Right renal pelvis (tissue), 4 donors: ENCODE measurements at regions not wholly inside any gene's neighbourhood (a gene's known extent, or its start where the extent isn't known, plus 50 kb on each side); places are given as distances from the start of the nearest gene placed in this dataset.

ENCODE experiments used
- DNase-seq, 4 donors: peaks; one replicate each; pipeline ENCODE4 v3.0.0-alpha.2; 2013; ENCODE audit warnings: low read depth in 4 of 4, low spot score in 3 of 4, missing footprints in 1 of 4

DNA sequence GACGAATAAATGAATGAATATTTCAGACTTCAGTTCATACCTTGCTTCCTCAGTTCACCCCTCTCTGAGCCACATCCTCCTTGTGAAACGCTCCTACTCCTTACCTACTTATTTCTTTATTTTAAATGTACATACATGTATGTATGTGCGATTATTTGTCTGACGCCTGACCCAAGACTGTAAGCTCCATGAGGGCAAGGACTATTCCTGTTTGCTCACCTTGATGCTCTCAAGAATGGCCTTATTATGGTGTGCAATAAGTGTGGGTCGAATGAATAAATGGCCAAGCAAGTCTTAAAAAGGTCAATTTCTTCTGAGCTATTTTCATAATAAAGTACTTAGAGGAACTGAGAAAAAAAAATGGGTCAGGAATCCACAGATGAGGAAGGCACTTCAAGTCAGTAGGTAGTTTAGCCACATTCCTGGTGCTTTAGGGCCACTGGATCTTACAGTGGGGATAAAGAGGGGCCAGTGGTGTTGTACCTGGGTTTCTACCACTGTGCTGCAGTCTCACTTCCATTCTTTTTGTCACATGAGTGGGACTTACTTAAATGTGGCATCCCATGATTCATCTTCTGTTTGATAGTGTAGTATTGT, 74.7 kb downstream of the SDC1 start:
- no peak for DNase-seq

DNA sequence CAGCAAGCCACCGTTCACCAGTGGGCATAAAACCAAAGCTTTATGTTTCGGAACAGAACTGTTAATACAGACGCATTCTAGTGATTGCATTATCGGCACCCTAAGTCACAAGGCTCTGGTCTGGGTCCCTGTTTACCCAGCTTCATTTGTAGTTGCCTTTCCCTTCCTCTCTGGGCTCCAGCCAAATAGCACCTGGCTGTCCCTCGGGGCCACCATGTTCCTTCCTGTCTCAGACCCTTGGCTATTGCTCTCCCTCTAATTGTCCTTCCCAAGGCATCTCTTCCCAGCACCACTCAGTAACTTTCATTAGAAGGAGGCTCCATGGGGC, 75.3 kb downstream of the SDC1 start:
- no peak for DNase-seq

- peak in 1 of 4 donors; percentile 41 for DNase-seq
Observed at GRCh38 chr2:20148923-20149702, 75.8 kb downstream of the SDC1 start.

- no peak for DNase-seq
Observed at GRCh38 chr2:20148426-20148922, 76.5 kb downstream of the SDC1 start.

DNA sequence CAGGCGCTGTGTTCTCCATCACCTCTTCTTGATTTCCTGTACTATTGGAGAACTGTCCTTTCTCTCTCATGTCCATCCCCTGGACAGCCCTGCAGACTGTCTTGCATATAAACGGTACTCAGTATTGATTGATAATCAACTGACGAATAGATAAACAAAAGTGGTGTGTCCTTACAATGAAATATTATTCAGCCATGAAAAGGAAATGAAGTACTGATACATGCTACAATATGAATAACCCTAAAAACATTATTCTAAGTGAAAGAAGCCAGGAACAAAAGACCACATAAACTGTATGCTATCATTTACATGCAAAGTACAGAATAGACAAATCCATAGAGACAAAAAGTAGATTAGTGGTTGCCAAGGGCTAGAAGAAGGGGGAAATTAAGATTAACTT, 77.6 kb downstream of the SDC1 start:
- DNase-seq, result no peak

GRCh38 chr2:20146401-20146800, 78.5 kb downstream of the SDC1 start:
- no peak for DNase-seq

DNA sequence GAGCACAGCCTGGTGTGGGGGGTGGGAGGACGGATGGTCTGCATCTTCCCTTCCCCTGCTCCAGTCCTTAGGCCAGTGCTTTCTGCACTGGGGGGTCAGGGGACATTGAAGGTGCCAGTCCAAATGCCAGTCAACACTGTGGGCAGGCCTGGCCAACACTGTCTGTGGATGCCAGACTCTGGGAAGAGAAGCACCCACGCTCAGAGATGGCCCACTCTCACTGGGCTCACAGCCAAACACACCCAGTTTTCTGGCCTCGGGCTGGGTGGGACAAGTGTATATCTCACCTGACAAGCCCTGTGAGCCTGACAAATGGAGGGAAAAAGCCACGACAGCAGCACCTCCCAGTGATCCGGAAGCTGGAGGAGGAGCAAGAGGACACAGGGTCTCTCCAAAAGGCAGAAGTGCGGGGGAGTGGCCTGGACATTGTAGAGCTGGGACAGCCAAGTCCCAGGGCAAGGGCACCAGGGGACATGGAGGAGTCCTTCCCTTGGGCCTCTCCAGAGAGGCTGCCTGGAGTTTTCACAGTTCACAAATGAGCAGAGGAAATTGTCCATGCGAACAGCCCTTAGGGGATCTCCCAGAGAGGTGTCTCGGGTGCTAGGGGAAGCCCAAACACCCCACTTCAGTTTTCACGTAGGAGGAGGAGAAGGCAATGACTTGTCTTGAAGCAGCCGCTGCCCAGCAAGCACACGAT, 79.3 kb downstream of the SDC1 start:
- peak in 1 of 4 donors; percentile 30 for DNase-seq

DNA sequence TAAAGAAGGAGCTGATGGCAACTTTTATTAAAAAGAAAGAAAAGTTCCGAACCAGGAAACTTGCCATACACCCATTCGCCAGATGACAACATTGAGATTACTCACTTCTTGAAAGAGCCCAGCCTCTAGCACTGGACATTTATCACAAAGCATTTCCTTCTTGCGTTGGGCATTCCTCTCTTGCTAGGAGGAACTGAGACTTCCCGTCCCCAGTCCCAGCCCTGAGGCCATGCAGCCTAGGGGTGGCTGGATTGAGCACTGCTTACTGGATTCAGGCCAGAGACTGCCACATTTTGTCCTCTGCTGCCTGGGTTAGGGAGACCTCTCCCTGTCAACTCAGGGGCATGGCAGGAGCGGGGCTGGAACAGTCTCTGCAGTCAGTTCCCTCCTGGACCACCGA, 80.1 kb downstream of the SDC1 start:
- DNase-seq, result no peak

GRCh38 chr2:20144196-20144595, 80.7 kb downstream of the SDC1 start:
- DNase-seq, result no peak

GRCh38 chr2:20143263-20143662, 81.7 kb downstream of the SDC1 start:
- DNase-seq, result no peak

DNA sequence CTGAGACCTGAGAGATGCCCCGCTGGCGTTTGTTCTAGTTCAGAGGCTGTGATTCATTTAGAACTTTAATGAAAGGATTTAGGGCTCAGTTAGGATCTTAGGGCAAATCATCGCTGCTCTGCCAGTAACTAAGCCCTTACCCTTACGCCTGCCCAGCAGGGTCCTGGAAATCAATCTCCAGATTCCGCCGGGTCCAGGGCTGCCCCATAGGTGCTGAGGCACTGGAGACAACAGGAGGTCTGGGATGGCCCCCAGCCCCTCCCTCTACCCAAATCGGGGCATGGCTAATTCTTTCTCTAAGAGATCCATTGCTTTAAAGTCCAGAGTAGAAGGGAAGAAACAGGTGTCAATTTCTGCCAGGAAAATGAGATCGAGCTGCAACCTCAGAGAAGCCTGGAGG, 83.1 kb downstream of the SDC1 start:
- DNase-seq, result no peak

GRCh38 chr2:20141056-20141762, 83.7 kb downstream of the SDC1 start:
- no peak for DNase-seq

GRCh38 chr2:20140321-20141055, 84.4 kb downstream of the SDC1 start:
- DNase-seq, result no peak

- DNase-seq, result no peak
Observed at GRCh38 chr2:20139407-20140172, 85.3 kb downstream of the SDC1 start.

DNA sequence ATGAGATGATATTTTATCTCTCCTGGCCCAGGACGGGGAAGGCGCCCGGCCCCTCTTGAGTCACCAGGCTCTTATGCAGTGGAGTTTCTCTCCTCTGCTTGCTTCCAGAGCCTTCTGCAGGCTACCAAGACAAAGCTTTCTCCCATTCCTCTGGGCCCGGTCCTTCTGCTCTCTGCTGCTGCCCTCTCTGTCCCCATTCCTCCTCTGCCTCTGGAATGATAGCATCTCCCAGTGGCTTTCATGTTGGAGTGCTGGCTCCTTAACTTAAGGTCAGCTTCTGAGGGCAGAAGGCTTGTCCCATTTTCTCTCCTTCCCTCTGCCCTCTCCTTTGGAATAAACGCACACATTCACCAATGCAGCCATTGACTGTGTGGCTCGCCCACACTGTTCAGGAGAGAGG, 86.2 kb downstream of the SDC1 start:
- no peak for DNase-seq

GRCh38 chr2:20137884-20138283, 86.5 kb upstream of the LAPTM4A start:
- DNase-seq, result no peak

DNA sequence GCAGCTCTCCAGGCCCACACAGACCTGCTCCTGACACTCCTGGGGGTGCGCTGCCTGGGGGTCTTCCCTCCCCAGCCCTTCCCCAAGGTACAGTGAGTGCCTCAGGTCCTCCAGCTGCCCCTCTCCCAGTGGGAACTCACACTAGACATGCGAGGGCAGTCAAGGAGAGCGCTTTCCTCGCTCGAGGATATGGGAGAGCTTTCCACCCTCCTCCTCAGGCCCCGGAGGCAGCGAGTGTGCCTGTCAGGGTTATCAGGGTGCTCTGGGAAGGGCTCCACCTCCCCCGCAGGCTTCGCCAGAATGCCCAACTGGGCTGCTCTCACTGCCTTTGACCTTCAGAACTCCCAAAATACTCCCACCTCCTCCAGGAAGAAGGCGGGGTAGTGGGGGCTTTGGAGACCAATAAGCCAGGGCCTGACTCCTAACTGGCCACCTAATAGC, 85.7 kb upstream of the LAPTM4A start:
- DNase-seq, result peak in 1 of 4 donors; percentile 41

DNA sequence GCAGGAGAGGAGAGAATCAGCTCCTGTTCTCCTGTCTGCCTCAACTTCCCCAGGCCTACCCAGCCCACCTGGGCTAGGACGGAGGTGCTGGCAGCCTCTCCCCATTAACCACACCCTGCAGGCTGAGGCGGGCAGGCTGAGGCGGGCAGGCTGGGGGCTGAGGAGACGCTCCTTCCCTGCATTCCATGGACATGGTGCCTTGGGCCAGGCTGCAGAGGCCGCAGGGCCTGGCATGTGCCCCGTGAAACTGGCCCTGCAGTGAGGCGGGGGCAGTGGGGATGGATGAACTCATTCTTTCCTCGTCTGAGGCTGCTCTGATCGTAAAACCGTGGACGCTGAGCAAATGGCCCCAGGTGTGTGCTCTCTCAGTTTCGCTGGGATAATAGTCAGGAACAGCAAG, 84.7 kb upstream of the LAPTM4A start:
- DNase-seq, result no peak

- peak in 3 of 4 donors; percentile 53 to 64 (median 55) for DNase-seq
Observed at GRCh38 chr2:20135631-20136050, 84.2 kb upstream of the LAPTM4A start.
